Heart right ventricle (tissue), 16 donors: ENCODE measurements at regions not wholly inside any gene's neighbourhood (a gene's known extent, or its start where the extent isn't known, plus 50 kb on each side); places are given as distances from the start of the nearest gene placed in this dataset.

Experiments used
- ATAC-seq, 8 donors: fragments of 200-7000 bp; cut with Tn5 transposase; one replicate each; pipeline ENCODE4 v1.9.1; 2020; ENCODE audit warnings: mild to moderate bottlenecking in 8 of 8, moderate library complexity in 8 of 8, moderate number of reproducible peaks in 1 of 8
- DNase-seq, 2 donors: peaks; one replicate each; pipeline ENCODE4 v3.0.0-alpha.2; 2020
- H3K27ac ChIP-seq, 10 donors: fragments of 200-600 bp; sonication (generic) in 2 of 10; one replicate each; pipeline versions ENCODE4 v1.5.0 to v1.8.0; 2020 to 2022; ENCODE audit warnings: mild to moderate bottlenecking in 3 of 10
- H3K27me3 ChIP-seq, 7 donors: fragments of 200-600 bp; one replicate each; pipeline ENCODE4 v1.8.0; 2021 to 2022; ENCODE audit warnings: mild to moderate bottlenecking in 2 of 7
- H3K36me3 ChIP-seq, 9 donors: fragments of 200-600 bp; sonication (generic) in 1 of 9; one replicate each; pipeline versions ENCODE4 v1.5.0 to v1.8.0; 2020 to 2022; ENCODE audit warnings: mild to moderate bottlenecking in 2 of 9
- H3K4me1 ChIP-seq, 9 donors: fragments of 200-600 bp; sonication (generic) in 1 of 9; one replicate each; pipeline versions ENCODE4 v1.5.0 to v1.8.0; 2020 to 2022; ENCODE audit warnings: mild to moderate bottlenecking in 4 of 9
- H3K4me3 ChIP-seq, 10 donors: fragments of 200-600 bp; sonication (generic) in 2 of 10; one replicate each; pipeline versions ENCODE4 v1.5.0 to v1.8.0; 2020 to 2022; ENCODE audit warnings: mild to moderate bottlenecking in 7 of 10, moderate library complexity in 2 of 10
- H3K9me3 ChIP-seq, 11 donors: fragments of 200-600 bp in 10 of 11; sonication (generic) in 2 of 11; one replicate each; pipeline versions ENCODE4 v1.5.0 to v1.8.0; 2013 to 2022; ENCODE audit warnings: mild to moderate bottlenecking in 2 of 11, control low read depth in 1 of 11, moderate library complexity in 1 of 11
- WGBS, 2 donors: extraction: QIAGEN DNeasy Blood & Tissue Kit; methylation state at CpG; one replicate each; pipeline ENCODE4 v1.1.7; 2013; ENCODE audit warnings: inconsistent platforms in 1 of 2; 5-methylcytosine and 5-hydroxymethylcytosine counted together
- intact Hi-C, 10 donors: fragments of 100-400 bp; cut with DNase I; formaldehyde crosslinking; loops; one replicate each; pipeline versions ENCODE4 v1.11.1 to v1.14.2; 2022
- TF ChIP-seq, protein P1 (sequence below), 9 donors: fragments of 200-600 bp; sonication (generic) in 2 of 9; IDR thresholded peaks; one replicate each; pipeline versions ENCODE4 v1.5.0 to v1.8.0; 2021 to 2022; ENCODE audit warnings: antibody characterized with exemption in 9 of 9, mild to moderate bottlenecking in 5 of 9, moderate library complexity in 1 of 9
- donor health status: Arrhythmogenic right ventricular cardiomyopathy.
- donor health status: ischemic (EF 13 %, LVEDD 7.1; RV severe dilation, severe dysfunction).
- donor health status: healthy with polysubstance abuse.
- donor health status: DM: no; HTN: yes; CAD: no.
- donor health status: DM: no; HTN: no; CAD: no.
- donor health status: ischemic (EF 25% LVEDD 6.9; RV normal size, moderate dysfunction).
- donor health status: ischemic (EF 25% LVEDD 5.7; RV mildly dilated, moderate dysfunction).
- donor health status: healthy.
- donor health status: DM: yes; HTN: yes; CAD: no.
- donor health status: Ischemic cardiomyopathy.
- donor health status: ischemic (EF 35%, LVEDD 5.7; RV mildly dilated, moderate dysfunction).
- donor health status: nonischemic (EF 11% LVEDD 7.7; RV severe dilation, severe dysfunction).
- donor health status: DM: yes; HTN: yes; CAD: no.
- donor health status: PGD.
- donor health status: ischemic (EF 29% LVEDD 5.4; RV normal size, mild dysfunction).
- donor health status: nonischemic (EF 23%, LVEDD 6.1; RV moderate dilation, normal function).

DNA sequence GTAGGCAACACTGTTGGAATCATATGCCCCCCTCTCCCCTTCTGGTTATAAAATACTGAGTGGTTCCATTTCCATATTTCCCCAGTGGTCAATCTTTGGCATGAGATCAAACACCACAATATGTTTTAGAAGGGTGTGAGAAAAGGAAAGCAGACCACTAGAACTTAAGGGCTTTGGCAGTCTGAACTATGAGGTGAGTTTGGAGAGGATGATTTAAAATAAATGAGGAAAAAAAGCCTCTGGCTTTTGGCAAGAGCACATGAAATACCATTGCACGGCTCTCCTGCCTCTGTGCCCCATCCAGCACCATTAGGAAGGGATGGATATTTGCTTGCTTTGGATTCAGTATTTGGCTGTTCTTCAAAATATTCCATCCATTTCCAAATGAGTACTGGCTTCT is 339.5 kb upstream of the C1orf87 start:
- DNase-seq (no peak), ATAC-seq (no peak)
- Histone ChIP-seq H3K27ac (no peak overlapping the region), H3K36me3 (no peaks in the 10 kb centered on the region), H3K9me3 (no peaks in the 10 kb centered on the region), H3K27me3 (peaks cover 0 to 4% (median 0%) of the 10 kb centered on the region in 7 donors), H3K4me1 (peaks cover 0 to 3% (median 0%) of the 10 kb centered on the region in 9 donors), H3K4me3 (no peak overlapping the region)
- TF ChIP-seq, protein P1, sequence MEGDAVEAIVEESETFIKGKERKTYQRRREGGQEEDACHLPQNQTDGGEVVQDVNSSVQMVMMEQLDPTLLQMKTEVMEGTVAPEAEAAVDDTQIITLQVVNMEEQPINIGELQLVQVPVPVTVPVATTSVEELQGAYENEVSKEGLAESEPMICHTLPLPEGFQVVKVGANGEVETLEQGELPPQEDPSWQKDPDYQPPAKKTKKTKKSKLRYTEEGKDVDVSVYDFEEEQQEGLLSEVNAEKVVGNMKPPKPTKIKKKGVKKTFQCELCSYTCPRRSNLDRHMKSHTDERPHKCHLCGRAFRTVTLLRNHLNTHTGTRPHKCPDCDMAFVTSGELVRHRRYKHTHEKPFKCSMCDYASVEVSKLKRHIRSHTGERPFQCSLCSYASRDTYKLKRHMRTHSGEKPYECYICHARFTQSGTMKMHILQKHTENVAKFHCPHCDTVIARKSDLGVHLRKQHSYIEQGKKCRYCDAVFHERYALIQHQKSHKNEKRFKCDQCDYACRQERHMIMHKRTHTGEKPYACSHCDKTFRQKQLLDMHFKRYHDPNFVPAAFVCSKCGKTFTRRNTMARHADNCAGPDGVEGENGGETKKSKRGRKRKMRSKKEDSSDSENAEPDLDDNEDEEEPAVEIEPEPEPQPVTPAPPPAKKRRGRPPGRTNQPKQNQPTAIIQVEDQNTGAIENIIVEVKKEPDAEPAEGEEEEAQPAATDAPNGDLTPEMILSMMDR (IDR thresholded peaks at IDR 0.05) = no peak
- intact Hi-C loops = no loop called here
- WGBS, 2 donors = 38 to 57% methylated on average over 1 of the region's 1 CpG

DNA sequence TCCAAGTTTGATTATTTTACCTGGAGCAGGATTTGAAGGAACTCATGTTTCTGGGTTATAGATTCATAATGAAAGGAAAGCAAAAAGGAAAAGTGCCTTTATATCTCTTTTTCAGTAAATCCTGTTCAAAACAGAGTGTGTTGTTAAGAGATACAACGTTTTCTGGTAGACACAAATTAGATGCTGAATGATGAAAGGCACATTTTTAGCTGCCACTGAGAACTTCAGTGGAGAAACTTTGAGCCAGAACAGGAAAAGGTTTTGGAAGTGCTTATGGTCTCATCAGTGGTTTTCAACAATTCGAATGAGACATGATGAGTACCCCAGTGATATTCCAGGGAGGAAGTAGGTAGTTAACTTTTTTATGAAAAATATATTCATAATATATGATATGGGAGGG is 338.0 kb upstream of the C1orf87 start:
- 46 to 56% methylated on average over 2 of the region's 2 CpGs for WGBS, 2 donors
- ATAC-seq (no peak), DNase-seq (no peak)
- Histone ChIP-seq H3K36me3 (no peaks in the 10 kb centered on the region), H3K27ac (no peak overlapping the region), H3K4me3 (no peak overlapping the region), H3K9me3 (no peaks in the 10 kb centered on the region), H3K27me3 (peaks cover 0 to 6% (median 0%) of the 10 kb centered on the region in 7 donors), H3K4me1 (peaks cover 0 to 3% (median 0%) of the 10 kb centered on the region in 9 donors)
- TF ChIP-seq, protein P1 (IDR thresholded peaks at IDR 0.05) = no peak
- intact Hi-C loops = no loop called here

DNA sequence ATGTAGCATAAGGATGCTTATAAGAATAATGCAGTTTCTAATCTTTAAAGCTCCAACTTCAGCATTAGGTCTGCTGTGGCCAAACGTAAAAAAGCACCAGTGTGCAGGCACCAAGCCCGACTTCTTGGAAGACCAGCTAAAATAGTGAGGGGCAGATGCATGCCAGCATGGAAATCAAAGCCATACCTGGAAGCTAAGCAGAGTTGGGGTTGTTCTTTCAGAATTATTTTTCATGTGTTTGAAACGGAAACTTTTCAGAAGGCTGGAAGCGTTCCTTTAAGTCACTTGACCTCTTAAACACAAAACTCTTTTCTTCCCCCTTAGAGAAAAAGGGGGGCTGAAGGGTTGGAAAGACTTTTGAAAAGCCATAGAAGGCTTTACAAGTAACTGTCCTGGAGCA is 329.2 kb upstream of the C1orf87 start:
- TF ChIP-seq, protein P1 (IDR thresholded peaks at IDR 0.05) = no peak

DNA sequence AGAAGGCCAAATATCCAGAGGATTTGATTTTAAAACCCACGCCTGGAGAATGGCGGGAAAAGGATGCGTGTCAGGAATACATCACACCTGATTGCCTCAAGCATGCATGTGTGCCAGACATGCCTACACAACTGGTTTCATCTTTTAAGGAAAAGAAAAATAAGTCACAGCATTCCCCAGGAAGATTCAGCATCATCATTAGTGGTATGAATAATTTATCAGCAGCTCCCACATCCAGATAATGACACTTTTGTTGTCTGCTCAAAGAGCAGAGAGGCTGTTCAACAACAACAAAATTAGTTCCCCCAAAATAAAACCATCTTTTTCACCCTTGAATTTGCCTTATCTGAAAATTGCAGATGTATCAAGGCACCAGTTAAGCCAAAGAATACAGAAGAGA is 328.6 kb upstream of the C1orf87 start:
- TF ChIP-seq, protein P1 (IDR thresholded peaks at IDR 0.05) = no peak
- Histone ChIP-seq H3K27me3 (no peaks in the 10 kb centered on the region), H3K4me3 (no peak overlapping the region), H3K27ac (no peak overlapping the region), H3K9me3 (peaks cover 0 to 2% (median 0%) of the 10 kb centered on the region in 11 donors), H3K4me1 (no peaks in the 10 kb centered on the region), H3K36me3 (no peaks in the 10 kb centered on the region)
- intact Hi-C loops = no loop called here
- WGBS, 2 donors = 90 to 97% methylated on average over 3 of the region's 3 CpGs
- DNase-seq (no peak), ATAC-seq (no peak)

More for the DNA sequence above, 329.2 kb upstream of the C1orf87 start:
- Histone ChIP-seq H3K4me3 (no peak overlapping the region), H3K27ac (no peak overlapping the region), H3K36me3 (no peaks in the 10 kb centered on the region), H3K27me3 (peaks cover 0 to 3% (median 0%) of the 10 kb centered on the region in 7 donors), H3K4me1 (no peaks in the 10 kb centered on the region), H3K9me3 (peaks cover 0 to 2% (median 0%) of the 10 kb centered on the region in 11 donors)
- WGBS, 2 donors = 56 to 75% methylated on average over 4 of the region's 4 CpGs
- intact Hi-C loops = no loop called here
- ATAC-seq = no peak
- DNase-seq = no peak
